Stimulated activated memory B cell treated with anti-CD40 and anti-IgM and Interleukin-4, amounts not matched to agents 10 μg/mL and 1 μg/mL and 100 μg/mL, for 72 hours (primary cell): ENCODE measurements at regions not wholly inside any gene's neighbourhood (a gene's known extent, or its start where the extent isn't known, plus 50 kb on each side); places are given as distances from the start of the nearest gene placed in this dataset.
A peak's percentile ranks its signal among the peaks of the same experiment; 100 is the strongest.
"Not testable (repeated sequence)": the region's sequence is repeated elsewhere in the genome, so short reads cannot be mapped to it uniquely, and the experiment has no call there.

Source experiments
- ATAC-seq: fragments of 150-1000 bp; cut with Tn5 transposase; 2 replicates; pipeline ENCODE4 v1.10.0; 2021
- H3K27ac Mint-ChIP-seq: one replicate; pipeline ENCODE4 v1.8.0; 2022; ENCODE audit warnings: mild to moderate bottlenecking, mixed read lengths
- H3K27me3 Mint-ChIP-seq: one replicate; pipeline ENCODE4 v1.8.0; 2022; ENCODE audit warnings: mixed read lengths
- H3K36me3 Mint-ChIP-seq: one replicate; pipeline ENCODE4 v1.8.0; 2022; ENCODE audit warnings: mixed read lengths
- H3K4me1 Mint-ChIP-seq: one replicate; pipeline ENCODE4 v1.8.0; 2022; ENCODE audit warnings: mixed read lengths
- H3K4me3 Mint-ChIP-seq: one replicate; pipeline ENCODE4 v1.8.0; 2022; ENCODE audit warnings: mild to moderate bottlenecking, moderate library complexity, mixed read lengths
- H3K9me3 Mint-ChIP-seq: one replicate; pipeline ENCODE4 v1.8.0; 2022; ENCODE audit warnings: mixed read lengths

- Mint-ChIP-seq H3K9me3 (peaks cover 8% of the 10 kb centered on the region), H3K4me1 (no peaks in the 10 kb centered on the region), H3K36me3 (no peaks in the 10 kb centered on the region), H3K27ac (no peak overlapping the region), H3K27me3 (peaks cover 19% of the 10 kb centered on the region), H3K4me3 (no peak overlapping the region)
- no peak for ATAC-seq
Observed at GRCh38 chr6:130720076-130720715, 107.0 kb upstream of the SMLR1 start.

GRCh38 chr6:130724089-130724488, 103.1 kb upstream of the SMLR1 start:
- no peak for ATAC-seq

GRCh38 chr6:130725551-130725950, 101.7 kb upstream of the SMLR1 start:
- H3K36me3 Mint-ChIP-seq = no peaks in the 10 kb centered on the region
- no peaks in the 10 kb centered on the region for H3K4me1 Mint-ChIP-seq
- H3K27ac Mint-ChIP-seq = no peak overlapping the region
- ATAC-seq = no peak
- H3K9me3 Mint-ChIP-seq = no peaks in the 10 kb centered on the region
- no peak overlapping the region for H3K4me3 Mint-ChIP-seq
- peaks cover 19% of the 10 kb centered on the region for H3K27me3 Mint-ChIP-seq

More at GRCh38 chr6:130724089-130724488, 103.1 kb upstream of the SMLR1 start:
- Mint-ChIP-seq H3K27ac (no peak overlapping the region), H3K27me3 (peaks cover 19% of the 10 kb centered on the region), H3K4me3 (no peak overlapping the region), H3K9me3 (peaks cover under 1% of the 10 kb centered on the region), H3K36me3 (no peaks in the 10 kb centered on the region), H3K4me1 (no peaks in the 10 kb centered on the region)

- not testable (repeated sequence) for H3K4me1 Mint-ChIP-seq, H3K9me3 Mint-ChIP-seq, H3K36me3 Mint-ChIP-seq, H3K27ac Mint-ChIP-seq, H3K4me3 Mint-ChIP-seq, ATAC-seq
- peaks cover 16% of the 10 kb centered on the region for H3K27me3 Mint-ChIP-seq
Observed at GRCh38 chr6:130728064-130728463, 99.1 kb upstream of the SMLR1 start.

- Mint-ChIP-seq H3K9me3 (no peaks in the 10 kb centered on the region), H3K36me3 (no peaks in the 10 kb centered on the region), H3K4me1 (peaks cover 6% of the 10 kb centered on the region), H3K27ac (no peak overlapping the region), H3K4me3 (no peak overlapping the region), H3K27me3 (no peaks in the 10 kb centered on the region)
- ATAC-seq = peak; percentile 62
Observed at GRCh38 chr6:130730600-130730999, 96.6 kb upstream of the SMLR1 start.

GRCh38 chr6:130734161-130734560, 93.0 kb upstream of the SMLR1 start:
- H3K4me1 Mint-ChIP-seq = peaks cover 6% of the 10 kb centered on the region
- H3K36me3 Mint-ChIP-seq = no peaks in the 10 kb centered on the region
- no peak for ATAC-seq
- H3K9me3 Mint-ChIP-seq = no peaks in the 10 kb centered on the region
- no peak overlapping the region for H3K4me3 Mint-ChIP-seq
- no peaks in the 10 kb centered on the region for H3K27me3 Mint-ChIP-seq
- no peak overlapping the region for H3K27ac Mint-ChIP-seq

DNA sequence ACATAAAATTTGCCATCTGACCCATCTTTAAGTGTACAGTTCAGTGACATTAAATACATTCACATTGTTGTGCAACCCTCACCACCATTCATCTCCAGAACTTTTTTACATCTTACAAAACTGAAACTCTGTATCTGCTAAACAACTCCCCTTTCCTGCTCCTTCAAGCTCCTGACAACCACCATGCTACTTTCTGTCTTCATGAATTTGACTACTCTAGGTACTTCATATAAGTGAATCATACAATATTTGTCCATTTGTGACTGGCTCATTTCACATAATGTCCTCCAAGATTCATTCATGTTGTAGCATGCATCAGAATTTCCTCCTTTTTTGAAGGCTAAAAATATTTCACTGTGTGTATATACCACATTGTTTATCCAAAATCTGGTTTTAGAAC, 86.9 kb upstream of the SMLR1 start:
- H3K36me3 Mint-ChIP-seq = no peaks in the 10 kb centered on the region
- ATAC-seq = no peak
- no peaks in the 10 kb centered on the region for H3K9me3 Mint-ChIP-seq
- H3K27ac Mint-ChIP-seq = no peak overlapping the region
- H3K4me1 Mint-ChIP-seq = no peaks in the 10 kb centered on the region
- H3K27me3 Mint-ChIP-seq = peaks cover 11% of the 10 kb centered on the region
- no peak overlapping the region for H3K4me3 Mint-ChIP-seq

DNA sequence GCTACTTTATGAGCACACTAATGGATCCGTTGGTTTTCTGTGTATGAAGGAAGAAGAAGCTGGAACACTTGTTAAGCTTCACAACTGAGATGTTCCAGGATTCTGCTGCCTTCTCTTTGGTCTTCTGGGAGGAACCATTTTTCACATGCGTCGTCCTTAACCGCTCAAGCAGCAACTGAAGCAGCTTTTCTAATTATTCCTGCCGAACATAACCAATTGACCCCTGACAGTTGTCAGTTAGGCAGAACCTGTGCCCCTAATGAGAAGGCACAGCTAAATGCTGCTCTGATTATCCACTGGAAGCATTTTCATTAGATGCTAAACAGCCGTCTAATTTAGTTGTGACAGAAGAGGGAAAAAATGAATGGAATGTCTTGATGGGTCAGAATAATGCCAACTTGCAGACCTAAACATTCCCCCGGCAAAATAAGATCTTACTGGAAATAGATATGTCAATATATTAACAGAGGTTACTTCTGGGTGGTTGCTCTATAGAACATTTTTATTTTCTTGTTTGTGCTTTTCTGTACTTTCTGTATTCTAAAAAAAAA, 85.0 kb upstream of the SMLR1 start:
- no peaks in the 10 kb centered on the region for H3K36me3 Mint-ChIP-seq
- H3K4me3 Mint-ChIP-seq = no peak overlapping the region
- no peaks in the 10 kb centered on the region for H3K9me3 Mint-ChIP-seq
- no peak overlapping the region for H3K27ac Mint-ChIP-seq
- no peaks in the 10 kb centered on the region for H3K4me1 Mint-ChIP-seq
- H3K27me3 Mint-ChIP-seq = peaks cover 11% of the 10 kb centered on the region
- no peak for ATAC-seq

- peaks cover 11% of the 10 kb centered on the region for H3K27me3 Mint-ChIP-seq
- no peak for ATAC-seq
- H3K36me3 Mint-ChIP-seq = no peaks in the 10 kb centered on the region
- H3K4me3 Mint-ChIP-seq = no peak overlapping the region
- H3K4me1 Mint-ChIP-seq = no peaks in the 10 kb centered on the region
- no peak overlapping the region for H3K27ac Mint-ChIP-seq
- H3K9me3 Mint-ChIP-seq = no peaks in the 10 kb centered on the region
Observed at GRCh38 chr6:130743175-130743574, 84.0 kb upstream of the SMLR1 start.

GRCh38 chr6:130744576-130745366, 82.4 kb upstream of the SMLR1 start:
- H3K9me3 Mint-ChIP-seq = peaks cover 4% of the 10 kb centered on the region
- H3K4me3 Mint-ChIP-seq = no peak overlapping the region
- H3K4me1 Mint-ChIP-seq = no peaks in the 10 kb centered on the region
- ATAC-seq = no peak
- H3K27ac Mint-ChIP-seq = no peak overlapping the region
- H3K27me3 Mint-ChIP-seq = peaks cover 11% of the 10 kb centered on the region
- no peaks in the 10 kb centered on the region for H3K36me3 Mint-ChIP-seq

- peaks cover 4% of the 10 kb centered on the region for H3K9me3 Mint-ChIP-seq
- no peak overlapping the region for H3K4me3 Mint-ChIP-seq
- no peaks in the 10 kb centered on the region for H3K36me3 Mint-ChIP-seq
- ATAC-seq = no peak
- H3K27ac Mint-ChIP-seq = no peak overlapping the region
- no peaks in the 10 kb centered on the region for H3K4me1 Mint-ChIP-seq
- no peaks in the 10 kb centered on the region for H3K27me3 Mint-ChIP-seq
Observed at GRCh38 chr6:130748041-130748440, 79.2 kb upstream of the SMLR1 start.

- Mint-ChIP-seq H3K27me3 (no peaks in the 10 kb centered on the region), H3K27ac (no peak overlapping the region), H3K36me3 (no peaks in the 10 kb centered on the region), H3K9me3 (peaks cover 4% of the 10 kb centered on the region), H3K4me1 (no peaks in the 10 kb centered on the region), H3K4me3 (no peak overlapping the region)
- peak; percentile 28 for ATAC-seq
Observed at GRCh38 chr6:130749402-130749801, 77.8 kb upstream of the SMLR1 start.

DNA sequence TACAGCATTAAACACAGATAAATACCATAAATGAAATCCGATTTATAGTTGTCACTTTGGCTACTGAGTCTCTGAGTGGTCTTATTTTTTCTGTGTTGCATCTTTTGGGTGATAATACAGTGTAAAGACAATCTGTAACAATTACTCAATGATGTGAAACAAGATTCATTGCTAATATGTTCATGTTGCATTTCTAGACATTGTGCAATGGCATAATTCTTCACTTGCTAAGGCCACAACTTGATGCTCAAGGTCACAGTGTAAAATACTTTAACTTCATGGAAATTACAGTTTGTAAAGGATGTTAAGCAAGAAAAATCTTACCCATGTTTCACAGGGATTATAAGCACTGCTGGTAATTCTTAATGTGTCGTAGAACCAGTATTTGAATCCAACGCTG, 74.9 kb upstream of the SMLR1 start:
- ATAC-seq = no peak
- Mint-ChIP-seq H3K4me1 (peaks cover 7% of the 10 kb centered on the region), H3K36me3 (no peaks in the 10 kb centered on the region), H3K4me3 (no peak overlapping the region), H3K27me3 (no peaks in the 10 kb centered on the region), H3K9me3 (peaks cover 4% of the 10 kb centered on the region), H3K27ac (no peak overlapping the region)

DNA sequence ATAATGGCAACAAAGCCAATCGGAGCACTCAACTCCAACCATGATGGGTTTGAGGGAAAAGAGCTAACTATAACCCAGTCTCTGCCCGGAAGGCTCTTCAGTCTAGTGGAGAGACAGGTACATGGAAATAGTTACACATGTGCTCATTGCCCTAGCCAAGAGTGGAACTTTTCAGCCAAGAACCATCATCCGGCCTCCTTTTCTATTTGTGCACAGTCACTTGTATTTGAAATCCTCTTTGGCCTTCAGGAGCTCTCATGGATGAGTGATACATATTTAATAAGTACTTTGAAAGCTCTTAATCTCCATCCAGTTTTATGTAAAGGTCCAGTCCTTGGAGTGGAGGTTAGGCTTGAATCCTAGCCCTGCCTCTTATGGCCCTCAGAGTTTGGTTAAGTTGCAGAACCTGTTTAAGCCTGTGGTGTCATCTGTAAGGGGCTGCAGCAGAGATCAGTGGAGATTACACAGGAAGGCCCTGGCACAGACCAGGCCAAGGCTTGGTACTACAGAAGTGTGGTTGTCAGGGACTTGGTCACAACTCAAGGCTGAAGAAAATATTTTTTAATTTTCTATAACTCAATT, 72.3 kb upstream of the SMLR1 start:
- no peak overlapping the region for H3K4me3 Mint-ChIP-seq

DNA sequence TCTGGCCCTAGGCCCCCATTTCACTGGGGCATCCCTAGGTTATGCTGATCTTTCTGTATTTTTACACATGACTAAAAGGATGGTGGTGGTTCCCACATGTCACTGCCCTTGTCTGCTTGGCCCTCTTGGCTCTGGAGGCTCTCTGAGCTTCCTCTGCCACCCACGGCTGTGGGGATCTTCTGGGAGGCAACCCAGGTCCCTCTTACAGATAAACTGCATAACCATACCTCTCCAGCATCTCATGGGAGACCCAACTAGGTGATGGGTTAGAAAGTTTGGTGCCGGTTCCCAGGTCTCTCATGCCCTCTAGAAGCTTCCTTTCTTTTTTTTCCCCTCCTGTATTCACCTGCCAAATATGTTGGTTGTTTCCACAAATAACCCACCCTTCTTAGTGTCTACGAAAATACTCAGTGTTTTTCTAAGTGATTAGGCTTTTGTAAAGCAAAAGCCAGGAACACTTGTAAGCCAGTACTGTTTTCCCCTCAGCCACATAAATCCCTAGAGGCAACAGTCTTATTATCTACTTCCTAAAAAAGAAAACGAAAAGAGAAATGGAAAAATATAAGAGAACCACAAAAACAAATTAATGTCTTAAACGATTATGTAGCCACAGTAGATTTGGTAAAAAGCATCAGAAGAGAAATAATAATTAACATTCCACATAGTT, 71.7 kb upstream of the SMLR1 start:
- Mint-ChIP-seq H3K27ac (no peak overlapping the region), H3K4me1 (peaks cover 7% of the 10 kb centered on the region), H3K36me3 (no peaks in the 10 kb centered on the region), H3K27me3 (peaks cover 9% of the 10 kb centered on the region), H3K4me3 (no peak overlapping the region), H3K9me3 (no peaks in the 10 kb centered on the region)
- ATAC-seq = no peak

More for the DNA sequence above, 72.3 kb upstream of the SMLR1 start:
- Mint-ChIP-seq H3K4me1 (peaks cover 7% of the 10 kb centered on the region), H3K36me3 (no peaks in the 10 kb centered on the region), H3K9me3 (no peaks in the 10 kb centered on the region), H3K27me3 (peaks cover 3% of the 10 kb centered on the region), H3K27ac (no peak overlapping the region)
- ATAC-seq = peak; percentile 16
